Adrenal gland (tissue), 9 donors: ENCODE measurements at regions not wholly inside any gene's neighbourhood (a gene's known extent, or its start where the extent isn't known, plus 50 kb on each side); places are given as distances from the start of the nearest gene placed in this dataset.
A peak's percentile ranks its signal among the peaks of the same experiment; 100 is the strongest.
"Not testable (repeated sequence)": the region's sequence is repeated elsewhere in the genome, so short reads cannot be mapped to it uniquely, and the experiment has no call there.

Experiments
- DNase-seq, 7 donors: peaks; one replicate each; pipeline ENCODE4 v3.0.0-alpha.2; 2019 to 2020
- H3K27ac ChIP-seq, 5 donors: fragments of 200-600 bp; sonication (generic) in 4 of 5; 1 replicate in 3 of 5; 2 replicates in 2 of 5; pipeline versions ENCODE4 v1.5.1 to v1.8.0; 2016 to 2020; ENCODE audit warnings: mild to moderate bottlenecking in 1 of 5
- H3K27me3 ChIP-seq: fragments of 200-600 bp; 2 replicates; pipeline ENCODE4 v1.8.0; 2021
- H3K36me3 ChIP-seq, 2 donors: fragments of 200-600 bp; replicated peaks in 1 of 2; 1 replicate in 1 of 2; 2 replicates in 1 of 2; pipeline versions ENCODE4 v1.5.1 to v1.8.0; 2018 to 2022
- H3K4me1 ChIP-seq, 2 donors: fragments of 200-600 bp; replicated peaks in 1 of 2; 1 replicate in 1 of 2; 2 replicates in 1 of 2; pipeline versions ENCODE4 v1.5.1 to v1.8.0; 2018 to 2021
- H3K4me3 ChIP-seq, 4 donors: fragments of 200-600 bp; sonication (generic) in 3 of 4; one replicate each; pipeline ENCODE4 v1.5.1; 2016 to 2018
- H3K9me3 ChIP-seq, 3 donors: fragments of 200-600 bp; sonication (generic) in 1 of 3; replicated peaks in 1 of 3; 1 replicate in 2 of 3; 2 replicates in 1 of 3; pipeline versions ENCODE4 v1.5.1 to v1.8.0; 2016 to 2021
- POLR2A ChIP-seq, 2 donors: fragments of 450-650 bp; IDR thresholded peaks; one replicate each; pipeline ENCODE4 v1.6.1; 2017; ENCODE audit warnings: antibody characterized with exemption in 2 of 2, mild to moderate bottlenecking in 2 of 2, moderate library complexity in 1 of 2
- WGBS, 4 donors: extraction: QIAGEN DNeasy Blood & Tissue Kit in 2 of 4; methylation state at CpG; one replicate each; pipeline versions ENCODE4 v1.1.5 to v1.1.7; 2013 to 2017; 5-methylcytosine and 5-hydroxymethylcytosine counted together
- intact Hi-C, 2 donors: fragments of 100-400 bp; cut with DNase I; formaldehyde crosslinking; loops; one replicate each; pipeline versions ENCODE4 v1.14.1 to v1.15.0; 2022 to 2023
- TF ChIP-seq, protein P1 (sequence below), 6 experiments: fragments of 450-650 bp in 4 of 6; fragments of 200-600 bp in 2 of 6; sonication (generic) in 1 of 6; IDR thresholded peaks; 1 replicate in 5 of 6; 2 replicates in 1 of 6; pipeline versions ENCODE4 v1.5.1 to v1.8.0; 2016 to 2021; ENCODE audit warnings: antibody characterized with exemption in 6 of 6, mild to moderate bottlenecking in 2 of 6, moderate library complexity in 1 of 6
- donor health status: healthy with polysubstance abuse.
- donor health status: Bipolar disorder and iron deficiency.
- donor health status: DM: yes; HTN: yes; CAD: no.
- donor health status: DM: no; HTN: no; CAD: no.
- donor health status: DM: no; HTN: no; CAD: no.

DNA sequence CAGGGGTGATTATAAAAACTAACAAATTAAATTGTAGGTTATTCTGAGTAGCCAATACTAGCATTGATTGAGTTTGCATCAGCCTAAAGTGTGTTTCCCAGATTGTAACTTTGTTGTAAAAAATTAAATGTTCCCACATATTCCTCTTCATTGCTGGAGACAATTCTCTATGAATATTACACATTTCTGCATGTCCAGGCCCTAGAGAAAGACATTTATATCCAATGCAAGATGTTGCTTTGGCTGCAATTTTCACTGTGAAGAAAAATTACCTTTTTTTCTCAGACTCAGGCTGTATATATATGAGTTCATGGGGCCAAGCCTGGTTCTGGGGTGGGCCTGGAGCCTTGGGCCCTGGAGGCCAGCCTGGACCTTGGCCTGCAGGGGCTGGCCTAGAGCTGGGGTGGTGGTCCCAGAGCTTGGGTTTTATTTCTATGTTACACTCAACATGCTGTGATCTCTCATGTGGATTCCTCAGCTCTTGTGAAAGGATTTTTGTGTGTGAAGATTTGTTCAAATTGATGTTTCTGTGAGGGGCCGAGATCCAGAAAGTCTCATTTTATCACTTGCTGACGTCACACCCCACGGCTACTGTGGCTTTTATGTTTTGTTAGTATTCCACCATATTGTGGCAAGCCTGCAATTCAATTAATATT is 232.5 kb downstream of the SPATA31A1 start:
- Histone ChIP-seq H3K36me3 (no peaks in the 10 kb centered on the region), H3K27ac (no peak overlapping the region), H3K9me3 (no peaks in the 10 kb centered on the region), H3K4me3 (no peak overlapping the region), H3K27me3 (no peaks in the 10 kb centered on the region), H3K4me1 (no peaks in the 10 kb centered on the region)
- intact Hi-C loops, result no loop called here
- TF ChIP-seq, protein P1, sequence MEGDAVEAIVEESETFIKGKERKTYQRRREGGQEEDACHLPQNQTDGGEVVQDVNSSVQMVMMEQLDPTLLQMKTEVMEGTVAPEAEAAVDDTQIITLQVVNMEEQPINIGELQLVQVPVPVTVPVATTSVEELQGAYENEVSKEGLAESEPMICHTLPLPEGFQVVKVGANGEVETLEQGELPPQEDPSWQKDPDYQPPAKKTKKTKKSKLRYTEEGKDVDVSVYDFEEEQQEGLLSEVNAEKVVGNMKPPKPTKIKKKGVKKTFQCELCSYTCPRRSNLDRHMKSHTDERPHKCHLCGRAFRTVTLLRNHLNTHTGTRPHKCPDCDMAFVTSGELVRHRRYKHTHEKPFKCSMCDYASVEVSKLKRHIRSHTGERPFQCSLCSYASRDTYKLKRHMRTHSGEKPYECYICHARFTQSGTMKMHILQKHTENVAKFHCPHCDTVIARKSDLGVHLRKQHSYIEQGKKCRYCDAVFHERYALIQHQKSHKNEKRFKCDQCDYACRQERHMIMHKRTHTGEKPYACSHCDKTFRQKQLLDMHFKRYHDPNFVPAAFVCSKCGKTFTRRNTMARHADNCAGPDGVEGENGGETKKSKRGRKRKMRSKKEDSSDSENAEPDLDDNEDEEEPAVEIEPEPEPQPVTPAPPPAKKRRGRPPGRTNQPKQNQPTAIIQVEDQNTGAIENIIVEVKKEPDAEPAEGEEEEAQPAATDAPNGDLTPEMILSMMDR (IDR thresholded peaks at IDR 0.05), result no peak
- TF ChIP-seq POLR2A (IDR thresholded peaks at IDR 0.05), result no peak
- 72 to 83% (median 80%) methylated on average over 3 of the region's 3 CpGs for WGBS, 4 donors
- no peak for DNase-seq

DNA sequence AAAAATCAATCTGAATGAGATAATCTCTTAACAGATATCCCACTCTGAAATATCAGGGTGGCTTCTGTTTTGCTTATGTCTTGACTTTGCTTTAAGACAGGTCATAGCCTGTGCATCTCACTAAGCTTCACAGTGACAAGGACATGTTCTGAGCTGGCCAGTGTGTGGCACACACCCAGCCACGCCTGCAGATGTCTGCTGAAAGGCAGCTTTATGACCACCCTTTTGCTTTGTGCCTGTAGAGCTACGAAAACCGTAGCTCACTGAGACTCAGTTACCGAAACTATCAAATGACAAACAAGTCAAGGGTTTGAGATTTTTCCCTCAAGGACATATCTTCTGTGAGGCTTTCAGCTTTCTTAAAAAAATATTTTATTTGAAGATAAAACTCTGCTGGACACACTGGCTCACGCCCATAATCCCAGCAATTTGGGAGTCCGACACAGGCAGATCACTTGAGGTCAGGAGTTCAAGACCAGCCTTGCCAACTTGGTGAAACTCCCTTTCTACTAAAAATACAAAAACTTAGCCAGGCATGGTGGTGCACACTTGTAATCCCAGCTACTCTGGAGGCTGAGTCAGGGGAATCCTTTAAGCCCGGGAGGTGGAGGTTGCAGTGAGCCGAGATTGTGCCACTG is 233.2 kb downstream of the SPATA31A1 start:
- TF ChIP-seq, protein P1 (IDR thresholded peaks at IDR 0.05), result no peak
- peak in 1 of 7 donors; percentile 20 for DNase-seq
- Histone ChIP-seq H3K4me3 (no peak overlapping the region), H3K27me3 (no peaks in the 10 kb centered on the region), H3K36me3 (no peaks in the 10 kb centered on the region), H3K4me1 (no peaks in the 10 kb centered on the region), H3K9me3 (no peaks in the 10 kb centered on the region), H3K27ac (no peak overlapping the region)
- 39 to 53% (median 48%) methylated on average over 8 of the region's 8 CpGs for WGBS, 4 donors
- intact Hi-C loops, result no loop called here

DNA sequence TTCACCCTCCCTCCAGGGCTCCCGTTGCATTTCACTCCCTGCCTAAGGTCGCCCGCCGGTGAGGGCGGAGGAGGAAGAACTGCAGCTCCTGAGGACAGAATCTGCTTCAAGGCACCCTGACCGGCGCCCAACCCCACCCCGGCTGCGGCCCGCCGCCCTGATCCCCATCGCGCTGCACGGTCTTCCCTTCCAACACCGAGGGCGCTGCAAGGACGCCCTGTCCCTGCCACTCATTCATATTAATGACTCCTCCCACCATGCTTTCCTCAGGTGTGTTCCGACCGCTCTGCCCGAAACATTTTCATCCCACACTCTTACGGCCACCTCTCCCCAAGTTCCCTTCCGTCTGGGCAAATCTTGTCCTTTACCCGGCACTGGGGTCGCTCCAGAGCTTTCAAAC is 248.6 kb downstream of the SPATA31A1 start:
- H3K27me3 ChIP-seq, H3K27ac ChIP-seq, H3K36me3 ChIP-seq, DNase-seq, H3K4me1 ChIP-seq, intact Hi-C loops, H3K4me3 ChIP-seq, H3K9me3 ChIP-seq: not testable (repeated sequence)
- WGBS, 4 donors, result 40 to 54% (median 45%) methylated on average over 4 to 5 of the region's 24 CpGs

- H3K36me3 ChIP-seq, DNase-seq, H3K27me3 ChIP-seq, intact Hi-C loops, H3K9me3 ChIP-seq, H3K27ac ChIP-seq, H3K4me1 ChIP-seq, H3K4me3 ChIP-seq: not testable (repeated sequence)
- no CpG with 5 or more reads among the region's 4 CpGs for WGBS, 4 donors
Measured at GRCh38 chr9:39611449-39612231, 256.2 kb downstream of the SPATA31A1 start.

DNA sequence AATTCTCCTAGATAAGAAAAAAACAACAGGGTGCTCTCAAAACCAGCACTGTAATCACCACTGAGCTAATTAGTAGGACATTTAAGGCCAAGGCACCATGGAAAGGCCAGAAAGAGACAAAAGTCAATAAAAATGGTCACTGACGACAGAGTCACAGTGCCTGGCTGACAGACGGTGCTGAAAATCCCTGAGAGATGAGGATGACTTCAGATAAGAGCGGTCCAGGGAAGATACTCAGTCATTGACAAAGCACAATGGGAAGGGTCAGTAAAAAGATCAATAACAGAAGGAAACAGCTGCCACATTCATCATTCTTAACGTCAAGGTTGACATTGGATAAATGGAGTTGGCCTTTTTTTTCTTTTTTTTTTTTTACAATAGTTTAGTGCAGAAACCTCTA is 261.0 kb downstream of the SPATA31A1 start:
- H3K4me1 ChIP-seq, DNase-seq, intact Hi-C loops, H3K4me3 ChIP-seq, H3K9me3 ChIP-seq, H3K27ac ChIP-seq, H3K27me3 ChIP-seq, H3K36me3 ChIP-seq: not testable (repeated sequence)
- WGBS, 4 donors, result 14% methylated on average over 4 of the region's 4 CpGs; no CpG with 5 or more reads in 3 of the 4 donors

DNA sequence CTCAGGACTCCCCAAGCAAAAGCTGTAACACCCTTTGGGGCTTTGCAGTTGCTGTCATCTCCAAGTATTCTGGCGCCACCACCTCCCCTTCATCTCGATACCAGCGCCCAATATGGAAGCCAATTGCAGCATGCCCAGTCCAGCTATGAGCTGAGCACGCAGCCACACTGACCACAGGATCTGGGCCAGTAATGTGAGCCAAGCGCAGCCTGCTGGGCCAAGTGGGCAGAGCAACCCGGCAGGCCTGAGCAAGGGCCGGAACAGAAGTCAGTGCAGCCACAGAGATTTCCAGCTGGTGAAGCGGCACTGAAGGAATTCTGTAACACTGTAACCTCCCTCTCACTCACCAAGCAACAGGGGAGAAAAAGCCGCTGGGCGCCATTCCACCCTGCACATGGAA is 268.6 kb downstream of the SPATA31A1 start:
- H3K4me1 ChIP-seq, DNase-seq, H3K9me3 ChIP-seq, H3K4me3 ChIP-seq, intact Hi-C loops, H3K36me3 ChIP-seq, H3K27ac ChIP-seq, H3K27me3 ChIP-seq: not testable (repeated sequence)
- WGBS, 4 donors, result 74% methylated on average over 3 of the region's 10 CpGs; no CpG with 5 or more reads in 3 of the 4 donors

- WGBS, 4 donors, result 73 to 90% (median 88%) methylated on average over 2 to 8 of the region's 12 CpGs; no CpG with 5 or more reads in 1 of the 4 donors
- intact Hi-C loops, H3K9me3 ChIP-seq, DNase-seq, H3K27ac ChIP-seq, H3K4me1 ChIP-seq, H3K36me3 ChIP-seq, H3K4me3 ChIP-seq, H3K27me3 ChIP-seq: not testable (repeated sequence)
Measured at GRCh38 chr9:39632071-39632470, 276.6 kb downstream of the SPATA31A1 start.

- H3K27ac ChIP-seq, intact Hi-C loops, DNase-seq, H3K4me1 ChIP-seq, H3K9me3 ChIP-seq, H3K27me3 ChIP-seq, H3K36me3 ChIP-seq, H3K4me3 ChIP-seq: not testable (repeated sequence)
Measured at GRCh38 chr9:39649029-39649428, 293.6 kb downstream of the SPATA31A1 start.
